Naive thymus-derived CD8-positive, alpha-beta T cell (primary cell): ENCODE measurements at regions not wholly inside any gene's neighbourhood (a gene's known extent, or its start where the extent isn't known, plus 50 kb on each side); places are given as distances from the start of the nearest gene placed in this dataset.

Experiments
- ATAC-seq, 2 donors: fragments of 150-1000 bp; cut with Tn5 transposase in 1 of 2; sonication (Bioruptor Pico), chemical (Tn5 transposase) in 1 of 2; 1 replicate in 1 of 2; 2 replicates in 1 of 2; pipeline ENCODE4 v1.10.0; 2021; ENCODE audit warnings: mild to moderate bottlenecking in 2 of 2, moderate library complexity in 2 of 2
- POLR2A ChIA-PET: fragments of 350-600 bp; sonication (Branson Sonifier 250); formaldehyde crosslinking; loops from one replicate; lab custom pipeline; 2021; ENCODE audit warnings: antibody characterized with exemption; lab: Charles Lee
- DNase-seq, 10 donors: peaks; one replicate each; pipeline versions ENCODE4 v3.0.0 to v3.0.0-alpha.2; 2020 to 2022
- H3K27ac Mint-ChIP-seq, 10 donors: one replicate each; pipeline ENCODE4 v1.8.0; 2020 to 2022; ENCODE audit warnings: mild to moderate bottlenecking in 10 of 10, mixed read lengths in 10 of 10, moderate library complexity in 4 of 10, inconsistent platforms in 1 of 10
- H3K27me3 Mint-ChIP-seq, 5 donors: one replicate each; pipeline ENCODE4 v1.8.0; 2021 to 2022; ENCODE audit warnings: mixed read lengths in 5 of 5
- H3K36me3 Mint-ChIP-seq, 3 donors: one replicate each; pipeline ENCODE4 v1.8.0; 2020 to 2022; ENCODE audit warnings: mixed read lengths in 3 of 3, mild to moderate bottlenecking in 2 of 3, inconsistent platforms in 1 of 3
- H3K4me1 Mint-ChIP-seq, 4 donors: one replicate each; pipeline ENCODE4 v1.8.0; 2021 to 2022; ENCODE audit warnings: mixed read lengths in 4 of 4
- H3K4me3 Mint-ChIP-seq, 10 donors: one replicate each; pipeline ENCODE4 v1.8.0; 2020 to 2022; ENCODE audit warnings: mild to moderate bottlenecking in 10 of 10, mixed read lengths in 10 of 10, moderate library complexity in 6 of 10, inconsistent platforms in 1 of 10
- H3K9me3 Mint-ChIP-seq, 9 donors: one replicate each; pipeline ENCODE4 v1.8.0; 2020 to 2022; ENCODE audit warnings: mixed read lengths in 9 of 9, mild to moderate bottlenecking in 3 of 9, inconsistent platforms in 1 of 9, moderate library complexity in 1 of 9

GRCh38 chr2:103430191-103430590, 668.4 kb downstream of the TMEM182 start:
- Mint-ChIP-seq H3K4me1 (no peaks in the 10 kb centered on the region), H3K36me3 (no peaks in the 10 kb centered on the region), H3K4me3 (no peak overlapping the region), H3K27ac (no peak overlapping the region), H3K9me3 (peaks cover 1 to 19% (median 7%) of the 10 kb centered on the region in 9 donors), H3K27me3 (no peaks in the 10 kb centered on the region)
- DNase-seq: no peak
- POLR2A ChIA-PET: no interaction called here
- ATAC-seq: no peak

- Mint-ChIP-seq H3K27ac (no peak overlapping the region), H3K27me3 (no peaks in the 10 kb centered on the region), H3K36me3 (no peaks in the 10 kb centered on the region), H3K4me1 (no peaks in the 10 kb centered on the region), H3K4me3 (no peak overlapping the region), H3K9me3 (peaks cover 0 to 23% (median 7%) of the 10 kb centered on the region in 9 donors)
- no peak for ATAC-seq
- DNase-seq: no peak
- POLR2A ChIA-PET: no interaction called here
Observed at GRCh38 chr2:103435010-103435409, 673.2 kb downstream of the TMEM182 start.

GRCh38 chr2:103437161-103437560, 675.3 kb downstream of the TMEM182 start:
- H3K36me3 Mint-ChIP-seq: no peaks in the 10 kb centered on the region
- DNase-seq (no peak), ATAC-seq (no peak)
- POLR2A ChIA-PET: no interaction called here
- no peak overlapping the region for H3K27ac Mint-ChIP-seq
- H3K4me1 Mint-ChIP-seq: no peaks in the 10 kb centered on the region
- H3K4me3 Mint-ChIP-seq: no peak overlapping the region
- H3K9me3 Mint-ChIP-seq: peaks cover 0 to 23% (median 6%) of the 10 kb centered on the region in 9 donors
- H3K27me3 Mint-ChIP-seq: no peaks in the 10 kb centered on the region

GRCh38 chr2:103445347-103445746, 683.5 kb downstream of the TMEM182 start:
- Mint-ChIP-seq H3K9me3 (peaks cover 0 to 11% (median 5%) of the 10 kb centered on the region in 9 donors), H3K27me3 (no peaks in the 10 kb centered on the region), H3K4me1 (no peaks in the 10 kb centered on the region), H3K4me3 (no peak overlapping the region), H3K27ac (no peak overlapping the region), H3K36me3 (no peaks in the 10 kb centered on the region)
- no peak for DNase-seq
- POLR2A ChIA-PET: no interaction called here
- no peak for ATAC-seq

- POLR2A ChIA-PET: no interaction called here
- no peaks in the 10 kb centered on the region for H3K27me3 Mint-ChIP-seq
- no peak overlapping the region for H3K4me3 Mint-ChIP-seq
- ATAC-seq (no peak), DNase-seq (no peak)
- H3K27ac Mint-ChIP-seq: no peak overlapping the region
- peaks cover 0 to 11% (median 6%) of the 10 kb centered on the region in 9 donors for H3K9me3 Mint-ChIP-seq
- no peaks in the 10 kb centered on the region for H3K4me1 Mint-ChIP-seq
- peaks cover 0 to 4% (median 0%) of the 10 kb centered on the region in 3 donors for H3K36me3 Mint-ChIP-seq
Observed at GRCh38 chr2:103448495-103448894, 686.7 kb downstream of the TMEM182 start.

- Mint-ChIP-seq H3K4me3 (no peak overlapping the region), H3K9me3 (peaks cover 0 to 25% (median 1%) of the 10 kb centered on the region in 9 donors)
Observed at GRCh38 chr2:103451283-103451682, 689.5 kb downstream of the TMEM182 start.

GRCh38 chr2:103459283-103459682, 697.5 kb downstream of the TMEM182 start:
- H3K27me3 Mint-ChIP-seq: no peaks in the 10 kb centered on the region
- H3K4me1 Mint-ChIP-seq: no peaks in the 10 kb centered on the region
- no peaks in the 10 kb centered on the region for H3K36me3 Mint-ChIP-seq
- POLR2A ChIA-PET: no interaction called here
- no peak for ATAC-seq
- H3K4me3 Mint-ChIP-seq: no peak overlapping the region
- no peak for DNase-seq
- H3K9me3 Mint-ChIP-seq: peaks cover 0 to 14% (median 2%) of the 10 kb centered on the region in 9 donors
- H3K27ac Mint-ChIP-seq: no peak overlapping the region

More at GRCh38 chr2:103451283-103451682, 689.5 kb downstream of the TMEM182 start:
- ATAC-seq (no peak), DNase-seq (no peak)
- H3K27me3 Mint-ChIP-seq: no peaks in the 10 kb centered on the region
- peaks cover 0 to 4% (median 0%) of the 10 kb centered on the region in 3 donors for H3K36me3 Mint-ChIP-seq
- no peaks in the 10 kb centered on the region for H3K4me1 Mint-ChIP-seq
- POLR2A ChIA-PET: no interaction called here
- no peak overlapping the region for H3K27ac Mint-ChIP-seq

GRCh38 chr2:103462101-103462500, 700.3 kb downstream of the TMEM182 start:
- H3K4me1 Mint-ChIP-seq: no peaks in the 10 kb centered on the region
- peaks cover 0 to 4% (median 0%) of the 10 kb centered on the region in 3 donors for H3K36me3 Mint-ChIP-seq
- POLR2A ChIA-PET: no interaction called here
- no peak overlapping the region for H3K27ac Mint-ChIP-seq
- no peak for DNase-seq
- peaks cover 6 to 19% (median 9%) of the 10 kb centered on the region in 9 donors for H3K9me3 Mint-ChIP-seq
- H3K4me3 Mint-ChIP-seq: no peak overlapping the region
- H3K27me3 Mint-ChIP-seq: no peaks in the 10 kb centered on the region
- no peak for ATAC-seq

- H3K4me1 Mint-ChIP-seq: no peaks in the 10 kb centered on the region
- POLR2A ChIA-PET: no interaction called here
- H3K9me3 Mint-ChIP-seq: peaks cover 6 to 19% (median 8%) of the 10 kb centered on the region in 9 donors
- no peaks in the 10 kb centered on the region for H3K27me3 Mint-ChIP-seq
- H3K36me3 Mint-ChIP-seq: peaks cover 0 to 4% (median 0%) of the 10 kb centered on the region in 3 donors
- H3K4me3 Mint-ChIP-seq: no peak overlapping the region
- H3K27ac Mint-ChIP-seq: no peak overlapping the region
- ATAC-seq: no peak
- no peak for DNase-seq
Observed at GRCh38 chr2:103462712-103463111, 700.9 kb downstream of the TMEM182 start.

GRCh38 chr2:103464831-103465230, 703.0 kb downstream of the TMEM182 start:
- ATAC-seq (no peak), DNase-seq (no peak)
- H3K9me3 Mint-ChIP-seq: peaks cover 6 to 23% (median 8%) of the 10 kb centered on the region in 9 donors
- POLR2A ChIA-PET: no interaction called here
- peaks cover 0 to 4% (median 0%) of the 10 kb centered on the region in 3 donors for H3K36me3 Mint-ChIP-seq
- H3K27me3 Mint-ChIP-seq: no peaks in the 10 kb centered on the region
- H3K4me1 Mint-ChIP-seq: no peaks in the 10 kb centered on the region
- no peak overlapping the region for H3K27ac Mint-ChIP-seq
- no peak overlapping the region for H3K4me3 Mint-ChIP-seq

- POLR2A ChIA-PET: no interaction called here
- peaks cover 5 to 38% (median 22%) of the 10 kb centered on the region in 9 donors for H3K9me3 Mint-ChIP-seq
- no peaks in the 10 kb centered on the region for H3K4me1 Mint-ChIP-seq
- no peaks in the 10 kb centered on the region for H3K27me3 Mint-ChIP-seq
- no peak overlapping the region for H3K27ac Mint-ChIP-seq
- H3K4me3 Mint-ChIP-seq: no peak overlapping the region
- peaks cover 0 to 3% (median 0%) of the 10 kb centered on the region in 3 donors for H3K36me3 Mint-ChIP-seq
- DNase-seq (no peak), ATAC-seq (no peak)
Observed at GRCh38 chr2:103469800-103470199, 708.0 kb downstream of the TMEM182 start.

GRCh38 chr2:103484906-103485305, 723.1 kb downstream of the TMEM182 start:
- Mint-ChIP-seq H3K4me1 (no peaks in the 10 kb centered on the region), H3K27me3 (no peaks in the 10 kb centered on the region), H3K27ac (no peak overlapping the region), H3K9me3 (peaks cover 0 to 23% (median 5%) of the 10 kb centered on the region in 9 donors), H3K4me3 (no peak overlapping the region), H3K36me3 (no peaks in the 10 kb centered on the region)
- no peak for DNase-seq
- POLR2A ChIA-PET: no interaction called here
- ATAC-seq: no peak

- no peak overlapping the region for H3K4me3 Mint-ChIP-seq
- peaks cover 0 to 2% (median 0%) of the 10 kb centered on the region in 4 donors for H3K4me1 Mint-ChIP-seq
- peaks cover 5 to 21% (median 14%) of the 10 kb centered on the region in 9 donors for H3K9me3 Mint-ChIP-seq
- DNase-seq: no peak
- H3K36me3 Mint-ChIP-seq: no peaks in the 10 kb centered on the region
- ATAC-seq: no peak
- H3K27me3 Mint-ChIP-seq: no peaks in the 10 kb centered on the region
- POLR2A ChIA-PET: no interaction called here
- H3K27ac Mint-ChIP-seq: no peak overlapping the region
Observed at GRCh38 chr2:103496850-103497249, 735.0 kb downstream of the TMEM182 start.

- Mint-ChIP-seq H3K27ac (no peak overlapping the region), H3K9me3 (peaks cover 4 to 44% (median 15%) of the 10 kb centered on the region in 9 donors), H3K4me1 (no peaks in the 10 kb centered on the region), H3K36me3 (no peaks in the 10 kb centered on the region), H3K27me3 (no peaks in the 10 kb centered on the region), H3K4me3 (no peak overlapping the region)
- DNase-seq: no peak
- no peak for ATAC-seq
- POLR2A ChIA-PET: no interaction called here
Observed at GRCh38 chr2:103506812-103507211, 745.0 kb downstream of the TMEM182 start.
